H1 (cell line): ENCODE measurements at regions not wholly inside any gene's neighbourhood (a gene's known extent, or its start where the extent isn't known, plus 50 kb on each side); places are given as distances from the start of the nearest gene placed in this dataset.

Experiments
- GTF2F1 ChIP-seq: IDR thresholded peaks from 2 replicates; pipeline ENCODE4 v1.6.1; 2012; ENCODE audit warnings: low read depth, low read length, improper control_type of control experiment, borderline replicate concordance
- HDAC2 ChIP-seq, 2 experiments: fragments of 300-600 bp in 1 of 2; sonication (generic) in 1 of 2; IDR thresholded peaks; 2 replicates each; pipeline ENCODE4 v1.6.1; 2011 to 2012; ENCODE audit warnings: low read depth in 2 of 2, low read length in 2 of 2, mild to moderate bottlenecking in 2 of 2, moderate library complexity in 2 of 2, borderline replicate concordance in 1 of 2, inconsistent platforms in 1 of 2
- PHF8 ChIP-seq: fragments of 200-600 bp; sonication (generic); conservative IDR thresholded peaks from 2 replicates; pipeline ENCODE4 v1.7.1; 2012; ENCODE audit warnings: low read depth, mild to moderate bottlenecking, inconsistent platforms, low read length, moderate library complexity
- TAF1 ChIP-seq: IDR thresholded peaks from 2 replicates; pipeline ENCODE4 v1.6.1; 2011; ENCODE audit warnings: mild to moderate bottlenecking, low read depth, low read length
- TF ChIP-seq, protein P1 (sequence below): fragments of 300-600 bp; sonication (generic); IDR thresholded peaks from 2 replicates; pipeline ENCODE4 v1.7.1; 2012; ENCODE audit warnings: low read length, moderate library complexity, mild to moderate bottlenecking, inconsistent platforms; ENCODE audit not compliant: insufficient replicate concordance

DNA sequence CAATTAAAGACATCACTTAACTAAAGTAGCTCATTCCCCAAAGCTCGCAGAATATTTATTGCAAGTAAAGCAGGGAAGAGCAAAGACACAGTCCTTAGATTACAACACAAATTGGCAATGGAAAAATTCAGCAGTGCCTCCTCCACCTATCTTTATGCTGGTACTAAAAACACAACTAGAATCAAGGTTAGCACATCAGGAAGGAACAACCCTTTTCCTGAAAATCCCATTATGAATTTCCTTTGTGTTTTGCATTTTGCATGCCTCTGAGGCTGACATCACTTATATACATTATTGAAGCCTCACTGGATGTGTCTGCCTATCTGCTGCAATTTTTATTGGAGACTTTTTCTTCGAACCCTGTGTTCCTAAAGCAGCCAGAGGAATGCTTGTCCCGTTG is 193.8 kb upstream of the STK17B start (continued):
- TF ChIP-seq, protein P1, sequence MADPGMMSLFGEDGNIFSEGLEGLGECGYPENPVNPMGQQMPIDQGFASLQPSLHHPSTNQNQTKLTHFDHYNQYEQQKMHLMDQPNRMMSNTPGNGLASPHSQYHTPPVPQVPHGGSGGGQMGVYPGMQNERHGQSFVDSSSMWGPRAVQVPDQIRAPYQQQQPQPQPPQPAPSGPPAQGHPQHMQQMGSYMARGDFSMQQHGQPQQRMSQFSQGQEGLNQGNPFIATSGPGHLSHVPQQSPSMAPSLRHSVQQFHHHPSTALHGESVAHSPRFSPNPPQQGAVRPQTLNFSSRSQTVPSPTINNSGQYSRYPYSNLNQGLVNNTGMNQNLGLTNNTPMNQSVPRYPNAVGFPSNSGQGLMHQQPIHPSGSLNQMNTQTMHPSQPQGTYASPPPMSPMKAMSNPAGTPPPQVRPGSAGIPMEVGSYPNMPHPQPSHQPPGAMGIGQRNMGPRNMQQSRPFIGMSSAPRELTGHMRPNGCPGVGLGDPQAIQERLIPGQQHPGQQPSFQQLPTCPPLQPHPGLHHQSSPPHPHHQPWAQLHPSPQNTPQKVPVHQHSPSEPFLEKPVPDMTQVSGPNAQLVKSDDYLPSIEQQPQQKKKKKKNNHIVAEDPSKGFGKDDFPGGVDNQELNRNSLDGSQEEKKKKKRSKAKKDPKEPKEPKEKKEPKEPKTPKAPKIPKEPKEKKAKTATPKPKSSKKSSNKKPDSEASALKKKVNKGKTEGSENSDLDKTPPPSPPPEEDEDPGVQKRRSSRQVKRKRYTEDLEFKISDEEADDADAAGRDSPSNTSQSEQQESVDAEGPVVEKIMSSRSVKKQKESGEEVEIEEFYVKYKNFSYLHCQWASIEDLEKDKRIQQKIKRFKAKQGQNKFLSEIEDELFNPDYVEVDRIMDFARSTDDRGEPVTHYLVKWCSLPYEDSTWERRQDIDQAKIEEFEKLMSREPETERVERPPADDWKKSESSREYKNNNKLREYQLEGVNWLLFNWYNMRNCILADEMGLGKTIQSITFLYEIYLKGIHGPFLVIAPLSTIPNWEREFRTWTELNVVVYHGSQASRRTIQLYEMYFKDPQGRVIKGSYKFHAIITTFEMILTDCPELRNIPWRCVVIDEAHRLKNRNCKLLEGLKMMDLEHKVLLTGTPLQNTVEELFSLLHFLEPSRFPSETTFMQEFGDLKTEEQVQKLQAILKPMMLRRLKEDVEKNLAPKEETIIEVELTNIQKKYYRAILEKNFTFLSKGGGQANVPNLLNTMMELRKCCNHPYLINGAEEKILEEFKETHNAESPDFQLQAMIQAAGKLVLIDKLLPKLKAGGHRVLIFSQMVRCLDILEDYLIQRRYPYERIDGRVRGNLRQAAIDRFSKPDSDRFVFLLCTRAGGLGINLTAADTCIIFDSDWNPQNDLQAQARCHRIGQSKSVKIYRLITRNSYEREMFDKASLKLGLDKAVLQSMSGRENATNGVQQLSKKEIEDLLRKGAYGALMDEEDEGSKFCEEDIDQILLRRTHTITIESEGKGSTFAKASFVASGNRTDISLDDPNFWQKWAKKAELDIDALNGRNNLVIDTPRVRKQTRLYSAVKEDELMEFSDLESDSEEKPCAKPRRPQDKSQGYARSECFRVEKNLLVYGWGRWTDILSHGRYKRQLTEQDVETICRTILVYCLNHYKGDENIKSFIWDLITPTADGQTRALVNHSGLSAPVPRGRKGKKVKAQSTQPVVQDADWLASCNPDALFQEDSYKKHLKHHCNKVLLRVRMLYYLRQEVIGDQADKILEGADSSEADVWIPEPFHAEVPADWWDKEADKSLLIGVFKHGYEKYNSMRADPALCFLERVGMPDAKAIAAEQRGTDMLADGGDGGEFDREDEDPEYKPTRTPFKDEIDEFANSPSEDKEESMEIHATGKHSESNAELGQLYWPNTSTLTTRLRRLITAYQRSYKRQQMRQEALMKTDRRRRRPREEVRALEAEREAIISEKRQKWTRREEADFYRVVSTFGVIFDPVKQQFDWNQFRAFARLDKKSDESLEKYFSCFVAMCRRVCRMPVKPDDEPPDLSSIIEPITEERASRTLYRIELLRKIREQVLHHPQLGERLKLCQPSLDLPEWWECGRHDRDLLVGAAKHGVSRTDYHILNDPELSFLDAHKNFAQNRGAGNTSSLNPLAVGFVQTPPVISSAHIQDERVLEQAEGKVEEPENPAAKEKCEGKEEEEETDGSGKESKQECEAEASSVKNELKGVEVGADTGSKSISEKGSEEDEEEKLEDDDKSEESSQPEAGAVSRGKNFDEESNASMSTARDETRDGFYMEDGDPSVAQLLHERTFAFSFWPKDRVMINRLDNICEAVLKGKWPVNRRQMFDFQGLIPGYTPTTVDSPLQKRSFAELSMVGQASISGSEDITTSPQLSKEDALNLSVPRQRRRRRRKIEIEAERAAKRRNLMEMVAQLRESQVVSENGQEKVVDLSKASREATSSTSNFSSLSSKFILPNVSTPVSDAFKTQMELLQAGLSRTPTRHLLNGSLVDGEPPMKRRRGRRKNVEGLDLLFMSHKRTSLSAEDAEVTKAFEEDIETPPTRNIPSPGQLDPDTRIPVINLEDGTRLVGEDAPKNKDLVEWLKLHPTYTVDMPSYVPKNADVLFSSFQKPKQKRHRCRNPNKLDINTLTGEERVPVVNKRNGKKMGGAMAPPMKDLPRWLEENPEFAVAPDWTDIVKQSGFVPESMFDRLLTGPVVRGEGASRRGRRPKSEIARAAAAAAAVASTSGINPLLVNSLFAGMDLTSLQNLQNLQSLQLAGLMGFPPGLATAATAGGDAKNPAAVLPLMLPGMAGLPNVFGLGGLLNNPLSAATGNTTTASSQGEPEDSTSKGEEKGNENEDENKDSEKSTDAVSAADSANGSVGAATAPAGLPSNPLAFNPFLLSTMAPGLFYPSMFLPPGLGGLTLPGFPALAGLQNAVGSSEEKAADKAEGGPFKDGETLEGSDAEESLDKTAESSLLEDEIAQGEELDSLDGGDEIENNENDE = no peak
- TF ChIP-seq HDAC2 (IDR thresholded peaks at IDR 0.05; ENCODE audit: borderline replicate concordance in 1 of 2, low read depth in 2 of 2, low read length in 2 of 2) (no peak), TAF1 (no peak), PHF8 (no peak), GTF2F1 (no peak)
